ENCODE measurements at regions not wholly inside any gene's neighbourhood (a gene's known extent, or its start where the extent isn't known, plus 50 kb on each side); places are given as distances from the start of the nearest gene placed in this dataset.

DNA sequence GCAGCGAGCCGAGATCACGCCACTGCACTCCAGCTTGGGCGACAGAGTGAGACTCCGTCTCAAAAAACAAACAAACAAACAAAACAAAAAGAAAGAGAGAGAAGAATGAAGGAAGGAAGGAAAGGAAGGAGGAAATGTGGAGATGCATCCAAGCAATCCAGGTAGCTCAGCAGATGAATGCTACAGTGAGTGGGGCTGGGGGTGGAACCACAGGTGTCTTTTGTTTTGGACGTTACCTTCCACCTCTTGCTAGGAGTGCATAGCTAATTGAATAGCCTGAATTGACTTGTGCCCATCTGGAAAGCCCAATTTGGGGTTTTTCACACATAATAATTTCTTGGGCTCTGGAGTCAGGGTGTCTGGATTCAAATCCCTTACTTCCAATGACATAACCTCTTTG lies 66.0 kb upstream of the GTF3A start:
- no peak for TF ChIP-seq CEBPG (CRISPR knock-in tag; IDR thresholded peaks at IDR 0.05)
- TF ChIP-seq CEBPG (tag; conservative IDR thresholded peaks at IDR 0.05 in 1 of 2, IDR thresholded peaks at IDR 0.05 in 1 of 2), result no peak
- no peak for TF ChIP-seq CBX5 (IDR thresholded peaks at IDR 0.05; ENCODE audit: borderline replicate concordance, low read depth)
- no peak for TF ChIP-seq ZNF384 (IDR thresholded peaks at IDR 0.05; ENCODE audit: low read depth, low read length)
- TF ChIP-seq DPF2 (IDR thresholded peaks at IDR 0.05), result no peak
- TF ChIP-seq, protein P1, sequence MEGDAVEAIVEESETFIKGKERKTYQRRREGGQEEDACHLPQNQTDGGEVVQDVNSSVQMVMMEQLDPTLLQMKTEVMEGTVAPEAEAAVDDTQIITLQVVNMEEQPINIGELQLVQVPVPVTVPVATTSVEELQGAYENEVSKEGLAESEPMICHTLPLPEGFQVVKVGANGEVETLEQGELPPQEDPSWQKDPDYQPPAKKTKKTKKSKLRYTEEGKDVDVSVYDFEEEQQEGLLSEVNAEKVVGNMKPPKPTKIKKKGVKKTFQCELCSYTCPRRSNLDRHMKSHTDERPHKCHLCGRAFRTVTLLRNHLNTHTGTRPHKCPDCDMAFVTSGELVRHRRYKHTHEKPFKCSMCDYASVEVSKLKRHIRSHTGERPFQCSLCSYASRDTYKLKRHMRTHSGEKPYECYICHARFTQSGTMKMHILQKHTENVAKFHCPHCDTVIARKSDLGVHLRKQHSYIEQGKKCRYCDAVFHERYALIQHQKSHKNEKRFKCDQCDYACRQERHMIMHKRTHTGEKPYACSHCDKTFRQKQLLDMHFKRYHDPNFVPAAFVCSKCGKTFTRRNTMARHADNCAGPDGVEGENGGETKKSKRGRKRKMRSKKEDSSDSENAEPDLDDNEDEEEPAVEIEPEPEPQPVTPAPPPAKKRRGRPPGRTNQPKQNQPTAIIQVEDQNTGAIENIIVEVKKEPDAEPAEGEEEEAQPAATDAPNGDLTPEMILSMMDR (IDR thresholded peaks at IDR 0.05 in 2 of 3, conservative IDR thresholded peaks at IDR 0.05 in 1 of 3; ENCODE audit: insufficient read depth in 2 of 3, low read depth in 1 of 3, low read length in 3 of 3), result no peak
- no peak for TF ChIP-seq MCM2 (IDR thresholded peaks at IDR 0.05; ENCODE audit: low read depth)
